Prostate gland (tissue), 2 donors: ENCODE measurements at regions not wholly inside any gene's neighbourhood (a gene's known extent, or its start where the extent isn't known, plus 50 kb on each side); places are given as distances from the start of the nearest gene placed in this dataset.

Experiments
- DNase-seq: peaks from one replicate; pipeline ENCODE4 v3.0.0-alpha.2; 2019; ENCODE audit warnings: low spot score
- H3K27ac ChIP-seq, 2 donors: fragments of 200-600 bp; sonication (generic); 2 replicates each; pipeline ENCODE4 v1.5.1; 2017 to 2019
- H3K27me3 ChIP-seq: fragments of 200-600 bp; sonication (generic); replicated peaks from 2 replicates; pipeline ENCODE4 v1.5.1; 2019; ENCODE audit not compliant: insufficient read depth
- H3K36me3 ChIP-seq, 2 donors: fragments of 200-600 bp; sonication (generic); 1 replicate in 1 of 2; 2 replicates in 1 of 2; pipeline versions ENCODE4 v1.5.1 to v1.8.1; 2017 to 2019
- H3K4me1 ChIP-seq: fragments of 200-600 bp; sonication (generic); replicated peaks from 2 replicates; pipeline ENCODE4 v1.5.1; 2019
- H3K4me3 ChIP-seq, 2 donors: fragments of 200-600 bp; sonication (generic); 2 replicates each; pipeline ENCODE4 v1.5.1; 2017 to 2019
- H3K9me3 ChIP-seq: fragments of 200-600 bp; sonication (generic); 2 replicates; pipeline ENCODE4 v1.5.1; 2017
- CTCF ChIP-seq, 4 experiments: fragments of 200-600 bp in 2 of 4; fragments of 450-650 bp in 2 of 4; sonication (generic) in 2 of 4; IDR thresholded peaks; 1 replicate in 3 of 4; 2 replicates in 1 of 4; pipeline ENCODE4 v1.5.1; 2016 to 2019; ENCODE audit warnings: antibody characterized with exemption in 4 of 4, mild to moderate bottlenecking in 2 of 4, moderate library complexity in 2 of 4
- POLR2A ChIP-seq: fragments of 450-650 bp; IDR thresholded peaks from one replicate; pipeline ENCODE4 v1.6.1; 2016; ENCODE audit warnings: antibody characterized with exemption, mild to moderate bottlenecking
- POLR2AphosphoS5 ChIP-seq: sonication (generic); formaldehyde crosslinking; IDR thresholded peaks from one replicate; pipeline ENCODE4 v1.6.1; 2017; ENCODE audit warnings: antibody characterized with exemption
- WGBS: methylation state at CpG from one replicate; pipeline ENCODE4 v1.1.5; 2018; 5-methylcytosine and 5-hydroxymethylcytosine counted together
- intact Hi-C: fragments of 100-400 bp; cut with DNase I; formaldehyde crosslinking; loops from one replicate; pipeline ENCODE4 v1.14.2; 2022

DNA sequence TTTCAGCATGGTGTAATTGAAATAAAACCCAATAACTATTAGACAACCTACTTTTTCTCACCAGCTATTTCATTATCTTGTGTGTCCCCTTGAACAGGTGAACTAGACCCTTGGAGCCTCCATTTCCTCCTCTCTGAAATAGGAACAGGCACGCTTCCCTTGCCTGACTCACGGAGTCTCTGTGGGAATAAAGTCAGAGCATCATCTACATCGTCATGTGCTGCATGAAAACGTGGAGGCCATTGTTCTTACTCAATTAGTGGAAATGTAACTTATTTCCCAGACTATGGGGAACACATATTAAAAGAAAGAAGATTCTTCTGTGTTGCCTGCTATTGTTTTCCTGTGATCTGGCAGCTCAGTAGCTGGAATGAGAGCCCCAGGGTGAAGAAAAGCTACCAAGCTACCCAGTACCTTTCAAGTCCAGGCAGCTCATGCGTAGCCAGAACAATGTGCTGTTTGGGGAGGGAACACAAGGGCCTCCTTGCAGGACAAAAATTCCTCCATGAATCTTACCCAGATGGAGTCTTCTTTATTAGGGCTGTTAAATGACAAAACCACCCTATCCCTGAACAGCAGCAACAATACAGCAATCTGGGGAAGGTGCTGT, 59.8 kb downstream of the SOX11 start:
- no peaks in the 10 kb centered on the region for H3K36me3 ChIP-seq
- no peak for DNase-seq
- intact Hi-C loops: no loop called here
- no peaks in the 10 kb centered on the region for H3K4me1 ChIP-seq
- 71% methylated on average over 5 of the region's 5 CpGs for whole genome bisulfite sequencing
- no peak overlapping the region for H3K4me3 ChIP-seq
- H3K27me3 ChIP-seq: no peaks in the 10 kb centered on the region
- TF ChIP-seq CTCF (IDR thresholded peaks at IDR 0.05) (no peak), POLR2A (no peak), POLR2AphosphoS5 (no peak)
- H3K27ac ChIP-seq: no peak overlapping the region
- no peaks in the 10 kb centered on the region for H3K9me3 ChIP-seq

DNA sequence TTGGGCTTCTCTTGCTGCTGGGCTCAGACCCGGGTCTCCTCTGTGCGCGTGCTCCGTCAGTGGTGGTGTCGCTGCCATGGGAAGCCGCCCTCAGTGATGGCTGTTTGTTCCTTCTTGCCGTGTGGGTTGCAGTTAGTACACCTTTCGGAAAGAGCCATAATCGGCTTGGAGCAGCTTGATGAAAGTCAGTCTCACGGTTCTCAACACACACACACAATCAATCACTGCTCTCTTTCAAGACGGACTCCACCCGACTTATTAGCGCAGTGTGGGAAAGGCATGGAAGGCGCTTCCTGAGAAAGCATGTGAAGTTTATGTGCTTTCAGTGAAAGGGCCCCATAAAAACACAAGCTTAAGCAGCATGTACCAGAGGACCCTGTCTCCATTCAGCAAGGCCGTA, 64.1 kb downstream of the SOX11 start:
- no peak overlapping the region for H3K27ac ChIP-seq
- H3K36me3 ChIP-seq: no peaks in the 10 kb centered on the region
- H3K27me3 ChIP-seq: no peaks in the 10 kb centered on the region
- intact Hi-C loops: no loop called here
- TF ChIP-seq CTCF (IDR thresholded peaks at IDR 0.05) (no peak), POLR2AphosphoS5 (no peak), POLR2A (no peak)
- no peaks in the 10 kb centered on the region for H3K4me1 ChIP-seq
- no peak for DNase-seq
- no peak overlapping the region for H3K4me3 ChIP-seq
- H3K9me3 ChIP-seq: no peaks in the 10 kb centered on the region
- WGBS: 33% methylated on average over 15 of the region's 15 CpGs

GRCh38 chr2:5758346-5758745, 66.2 kb downstream of the SOX11 start:
- Histone ChIP-seq H3K27ac (no peak overlapping the region), H3K9me3 (no peaks in the 10 kb centered on the region), H3K27me3 (no peaks in the 10 kb centered on the region), H3K4me3 (no peak overlapping the region), H3K4me1 (no peaks in the 10 kb centered on the region), H3K36me3 (no peaks in the 10 kb centered on the region)
- TF ChIP-seq POLR2A (no peak), CTCF (IDR thresholded peaks at IDR 0.05) (no peak), POLR2AphosphoS5 (no peak)
- intact Hi-C loops: no loop called here
- WGBS: 96% methylated on average over 5 of the region's 5 CpGs
- DNase-seq: no peak

- H3K36me3 ChIP-seq: no peaks in the 10 kb centered on the region
- WGBS: 88% methylated on average over 3 of the region's 3 CpGs
- no peak overlapping the region for H3K4me3 ChIP-seq
- TF ChIP-seq CTCF (IDR thresholded peaks at IDR 0.05) (no peak), POLR2AphosphoS5 (no peak), POLR2A (no peak)
- intact Hi-C loops: no loop called here
- H3K9me3 ChIP-seq: no peaks in the 10 kb centered on the region
- no peaks in the 10 kb centered on the region for H3K4me1 ChIP-seq
- no peak for DNase-seq
- no peak overlapping the region for H3K27ac ChIP-seq
- H3K27me3 ChIP-seq: no peaks in the 10 kb centered on the region
Measured at GRCh38 chr2:5759949-5760348, 67.8 kb downstream of the SOX11 start.

DNA sequence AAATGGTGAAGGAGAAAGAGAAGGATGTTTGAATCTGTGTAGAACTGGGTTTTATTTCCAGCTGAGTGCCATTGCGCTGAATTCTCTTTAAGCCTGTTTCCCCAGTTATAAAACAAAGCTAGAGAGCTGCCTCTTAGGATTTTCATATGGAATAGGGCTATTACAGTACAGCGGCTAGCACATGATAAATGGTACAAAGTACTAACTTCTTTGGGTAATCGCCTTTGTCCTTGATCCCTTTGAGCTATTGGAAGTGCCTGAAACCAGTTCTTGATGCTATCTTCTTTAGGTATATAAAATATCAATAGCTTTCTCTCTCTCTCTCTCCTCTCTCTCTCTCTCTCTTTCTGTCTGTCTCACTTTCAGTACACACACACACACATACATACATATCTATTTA, 71.3 kb downstream of the SOX11 start:
- Histone ChIP-seq H3K4me1 (no peaks in the 10 kb centered on the region), H3K36me3 (no peaks in the 10 kb centered on the region), H3K27ac (no peak overlapping the region), H3K4me3 (no peak overlapping the region), H3K9me3 (no peaks in the 10 kb centered on the region), H3K27me3 (no peaks in the 10 kb centered on the region)
- no peak for DNase-seq
- WGBS: 92% methylated on average over 3 of the region's 3 CpGs
- intact Hi-C loops: no loop called here
- TF ChIP-seq POLR2A: no peak
- TF ChIP-seq POLR2AphosphoS5: no peak
- TF ChIP-seq CTCF (IDR thresholded peaks at IDR 0.05): no peak
